SK-N-SH treated with all-trans-retinoic acid at 6 μM for 48 hours (cell line): ENCODE measurements at regions not wholly inside any gene's neighbourhood (a gene's known extent, or its start where the extent isn't known, plus 50 kb on each side); places are given as distances from the start of the nearest gene placed in this dataset.

ENCODE experiments used
- ATAC-seq: fragments of 200-7000 bp; cut with Tn5 transposase; 3 replicates; pipeline ENCODE4 v1.9.1; 2020; ENCODE audit warnings: mild to moderate bottlenecking, moderate library complexity
- ARNTL ChIP-seq: fragments of 450-650 bp; formaldehyde crosslinking; IDR thresholded peaks from 2 replicates; pipeline ENCODE4 v1.5.0; 2020; ENCODE audit warnings: low read depth, mild to moderate bottlenecking, moderate library complexity, borderline replicate concordance
- BACH2 ChIP-seq: fragments of 250-450 bp; sonication (Bioruptor Pico); IDR thresholded peaks from 2 replicates; pipeline ENCODE4 v1.9.0; 2021; ENCODE audit warnings: mild to moderate bottlenecking, borderline replicate concordance
- CSDC2 ChIP-seq: fragments of 250-450 bp; sonication (Bioruptor Pico); IDR thresholded peaks from 2 replicates; pipeline ENCODE4 v1.5.0; 2020; ENCODE audit warnings: mild to moderate bottlenecking, moderate library complexity
- ESRRG ChIP-seq: fragments of 250-450 bp; sonication (Bioruptor Pico); IDR thresholded peaks from 2 replicates; pipeline ENCODE4 v1.6.1; 2021; ENCODE audit warnings: mild to moderate bottlenecking
- GLIS3 ChIP-seq: fragments of 250-450 bp; sonication (Bioruptor Pico); IDR thresholded peaks from 2 replicates; pipeline ENCODE4 v1.5.0; 2020; ENCODE audit warnings: mild to moderate bottlenecking, moderate library complexity
- ISL1 ChIP-seq: fragments of 250-450 bp; sonication (Bioruptor Pico); IDR thresholded peaks from 2 replicates; pipeline ENCODE4 v2.1.2; 2022; ENCODE audit warnings: mild to moderate bottlenecking, moderate library complexity
- POU6F1 ChIP-seq: fragments of 250-450 bp; sonication (Bioruptor Pico); IDR thresholded peaks from 2 replicates; pipeline ENCODE4 v1.8.0; 2021; ENCODE audit warnings: low read depth, mild to moderate bottlenecking, moderate library complexity, borderline replicate concordance
- PPARA ChIP-seq: fragments of 250-450 bp; sonication (Bioruptor Pico); IDR thresholded peaks from 2 replicates; pipeline ENCODE4 v1.5.0; 2020; ENCODE audit warnings: mild to moderate bottlenecking, borderline replicate concordance
- RARB ChIP-seq: fragments of 250-450 bp; sonication (Bioruptor Pico); IDR thresholded peaks from 2 replicates; pipeline ENCODE4 v1.8.0; 2021; ENCODE audit warnings: mild to moderate bottlenecking, moderate library complexity
- SNAI2 ChIP-seq: fragments of 250-450 bp; sonication (Bioruptor Pico); IDR thresholded peaks from 2 replicates; pipeline ENCODE4 v1.5.0; 2020; ENCODE audit warnings: mild to moderate bottlenecking, moderate library complexity
- TCF4 ChIP-seq: fragments of 250-450 bp; sonication (Bioruptor Pico); IDR thresholded peaks from 2 replicates; pipeline ENCODE4 v1.8.0; 2021; ENCODE audit warnings: mild to moderate bottlenecking, moderate library complexity, borderline replicate concordance
- TOX ChIP-seq: fragments of 250-450 bp; sonication (Bioruptor Pico); IDR thresholded peaks from 2 replicates; pipeline ENCODE4 v1.8.0; 2021; ENCODE audit warnings: mild to moderate bottlenecking, moderate library complexity, borderline replicate concordance
- ZC3H10 ChIP-seq: fragments of 250-450 bp; sonication (Bioruptor Pico); IDR thresholded peaks from 2 replicates; pipeline ENCODE4 v1.5.1; 2021; ENCODE audit warnings: mild to moderate bottlenecking, moderate library complexity
- ZFP3 ChIP-seq: fragments of 250-450 bp; sonication (Bioruptor Pico); IDR thresholded peaks from 2 replicates; pipeline ENCODE4 v1.5.0; 2020; ENCODE audit warnings: mild to moderate bottlenecking, moderate library complexity
- ZFP30 ChIP-seq: fragments of 450-650 bp; formaldehyde crosslinking; IDR thresholded peaks from 2 replicates; pipeline ENCODE4 v1.5.0; 2022; ENCODE audit warnings: mild to moderate bottlenecking, moderate library complexity
- ZNF565 ChIP-seq: fragments of 450-650 bp; formaldehyde crosslinking; conservative IDR thresholded peaks from 2 replicates; pipeline ENCODE4 v1.5.0; 2020; ENCODE audit warnings: low read depth, mild to moderate bottlenecking, moderate library complexity
- ZNF70 ChIP-seq: fragments of 450-650 bp; formaldehyde crosslinking; IDR thresholded peaks from 2 replicates; pipeline ENCODE4 v1.5.0; 2020; ENCODE audit warnings: mild to moderate bottlenecking, moderate library complexity
- ZNF8 ChIP-seq: fragments of 450-650 bp; formaldehyde crosslinking; IDR thresholded peaks from 2 replicates; pipeline ENCODE4 v1.5.0; 2020; ENCODE audit warnings: mild to moderate bottlenecking, moderate library complexity
- TF ChIP-seq, protein P1 (sequence below): fragments of 250-450 bp; sonication (Bioruptor Pico); IDR thresholded peaks from 2 replicates; pipeline ENCODE4 v1.5.1; 2021; ENCODE audit warnings: mild to moderate bottlenecking, moderate library complexity
- TF ChIP-seq, protein P2 (sequence below): fragments of 250-450 bp; sonication (Bioruptor Pico); IDR thresholded peaks from 2 replicates; pipeline ENCODE4 v1.5.1; 2020; ENCODE audit warnings: low read depth, mild to moderate bottlenecking, moderate library complexity
- TF ChIP-seq, protein P3 (sequence below): fragments of 250-450 bp; sonication (Bioruptor Pico); IDR thresholded peaks from 2 replicates; pipeline ENCODE4 v1.5.0; 2020; ENCODE audit warnings: mild to moderate bottlenecking, moderate library complexity
- TF ChIP-seq, protein P4 (sequence below): fragments of 250-450 bp; sonication (Bioruptor Pico); IDR thresholded peaks from 2 replicates; pipeline ENCODE4 v1.8.0; 2020; ENCODE audit warnings: mild to moderate bottlenecking, moderate library complexity, borderline replicate concordance

DNA sequence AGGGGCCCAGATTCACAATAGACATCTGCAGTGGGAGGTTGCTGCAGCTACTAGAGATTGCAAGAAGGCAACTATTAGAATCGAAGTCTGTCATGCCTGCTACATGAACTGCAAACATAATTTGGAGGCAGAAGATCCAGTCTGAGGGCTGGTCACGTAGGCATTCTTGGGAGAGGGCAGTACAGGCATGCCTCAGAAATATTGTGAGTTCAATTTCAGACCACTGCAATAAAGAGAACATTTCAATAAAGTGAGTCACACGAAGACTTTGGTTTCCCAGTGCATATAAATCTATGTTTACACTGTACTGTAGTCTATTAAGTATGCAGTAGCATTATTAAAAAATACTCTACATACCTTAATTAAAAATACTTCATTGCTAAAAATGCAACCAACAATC lies 585.8 kb upstream of the FAT1 start:
- no peak for ATAC-seq
- TF ChIP-seq SNAI2 (CRISPR knock-in tag): no peak
- TF ChIP-seq RARB (CRISPR knock-in tag): no peak
- TF ChIP-seq CSDC2 (CRISPR knock-in tag): no peak
- no peak for TF ChIP-seq ZNF8 (CRISPR knock-in tag)
- TF ChIP-seq, protein P1, sequence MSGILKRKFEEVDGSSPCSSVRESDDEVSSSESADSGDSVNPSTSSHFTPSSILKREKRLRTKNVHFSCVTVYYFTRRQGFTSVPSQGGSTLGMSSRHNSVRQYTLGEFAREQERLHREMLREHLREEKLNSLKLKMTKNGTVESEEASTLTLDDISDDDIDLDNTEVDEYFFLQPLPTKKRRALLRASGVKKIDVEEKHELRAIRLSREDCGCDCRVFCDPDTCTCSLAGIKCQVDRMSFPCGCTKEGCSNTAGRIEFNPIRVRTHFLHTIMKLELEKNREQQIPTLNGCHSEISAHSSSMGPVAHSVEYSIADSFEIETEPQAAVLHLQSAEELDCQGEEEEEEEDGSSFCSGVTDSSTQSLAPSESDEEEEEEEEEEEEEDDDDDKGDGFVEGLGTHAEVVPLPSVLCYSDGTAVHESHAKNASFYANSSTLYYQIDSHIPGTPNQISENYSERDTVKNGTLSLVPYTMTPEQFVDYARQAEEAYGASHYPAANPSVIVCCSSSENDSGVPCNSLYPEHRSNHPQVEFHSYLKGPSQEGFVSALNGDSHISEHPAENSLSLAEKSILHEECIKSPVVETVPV: no peak
- TF ChIP-seq ZNF565 (CRISPR knock-in tag): no peak
- no peak for TF ChIP-seq GLIS3 (CRISPR knock-in tag)
- TF ChIP-seq ARNTL: no peak

- no peak for ATAC-seq
- TF ChIP-seq PPARA (CRISPR knock-in tag): no peak
- no peak for TF ChIP-seq TOX (CRISPR knock-in tag)
- no peak for TF ChIP-seq ZFP3 (CRISPR knock-in tag)
- TF ChIP-seq, protein P2, sequence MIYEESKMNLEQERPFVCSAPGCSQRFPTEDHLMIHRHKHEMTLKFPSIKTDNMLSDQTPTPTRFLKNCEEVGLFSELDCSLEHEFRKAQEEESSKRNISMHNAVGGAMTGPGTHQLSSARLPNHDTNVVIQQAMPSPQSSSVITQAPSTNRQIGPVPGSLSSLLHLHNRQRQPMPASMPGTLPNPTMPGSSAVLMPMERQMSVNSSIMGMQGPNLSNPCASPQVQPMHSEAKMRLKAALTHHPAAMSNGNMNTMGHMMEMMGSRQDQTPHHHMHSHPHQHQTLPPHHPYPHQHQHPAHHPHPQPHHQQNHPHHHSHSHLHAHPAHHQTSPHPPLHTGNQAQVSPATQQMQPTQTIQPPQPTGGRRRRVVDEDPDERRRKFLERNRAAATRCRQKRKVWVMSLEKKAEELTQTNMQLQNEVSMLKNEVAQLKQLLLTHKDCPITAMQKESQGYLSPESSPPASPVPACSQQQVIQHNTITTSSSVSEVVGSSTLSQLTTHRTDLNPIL (CRISPR knock-in tag): no peak
- no peak for TF ChIP-seq ESRRG (CRISPR knock-in tag)
- TF ChIP-seq CSDC2 (CRISPR knock-in tag): no peak
- TF ChIP-seq GLIS3 (CRISPR knock-in tag): no peak
- no peak for TF ChIP-seq SNAI2 (CRISPR knock-in tag)
- TF ChIP-seq TCF4: no peak
- TF ChIP-seq, protein P3, sequence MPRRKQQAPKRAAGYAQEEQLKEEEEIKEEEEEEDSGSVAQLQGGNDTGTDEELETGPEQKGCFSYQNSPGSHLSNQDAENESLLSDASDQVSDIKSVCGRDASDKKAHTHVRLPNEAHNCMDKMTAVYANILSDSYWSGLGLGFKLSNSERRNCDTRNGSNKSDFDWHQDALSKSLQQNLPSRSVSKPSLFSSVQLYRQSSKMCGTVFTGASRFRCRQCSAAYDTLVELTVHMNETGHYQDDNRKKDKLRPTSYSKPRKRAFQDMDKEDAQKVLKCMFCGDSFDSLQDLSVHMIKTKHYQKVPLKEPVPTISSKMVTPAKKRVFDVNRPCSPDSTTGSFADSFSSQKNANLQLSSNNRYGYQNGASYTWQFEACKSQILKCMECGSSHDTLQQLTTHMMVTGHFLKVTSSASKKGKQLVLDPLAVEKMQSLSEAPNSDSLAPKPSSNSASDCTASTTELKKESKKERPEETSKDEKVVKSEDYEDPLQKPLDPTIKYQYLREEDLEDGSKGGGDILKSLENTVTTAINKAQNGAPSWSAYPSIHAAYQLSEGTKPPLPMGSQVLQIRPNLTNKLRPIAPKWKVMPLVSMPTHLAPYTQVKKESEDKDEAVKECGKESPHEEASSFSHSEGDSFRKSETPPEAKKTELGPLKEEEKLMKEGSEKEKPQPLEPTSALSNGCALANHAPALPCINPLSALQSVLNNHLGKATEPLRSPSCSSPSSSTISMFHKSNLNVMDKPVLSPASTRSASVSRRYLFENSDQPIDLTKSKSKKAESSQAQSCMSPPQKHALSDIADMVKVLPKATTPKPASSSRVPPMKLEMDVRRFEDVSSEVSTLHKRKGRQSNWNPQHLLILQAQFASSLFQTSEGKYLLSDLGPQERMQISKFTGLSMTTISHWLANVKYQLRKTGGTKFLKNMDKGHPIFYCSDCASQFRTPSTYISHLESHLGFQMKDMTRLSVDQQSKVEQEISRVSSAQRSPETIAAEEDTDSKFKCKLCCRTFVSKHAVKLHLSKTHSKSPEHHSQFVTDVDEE (CRISPR knock-in tag): no peak
- TF ChIP-seq, protein P4, sequence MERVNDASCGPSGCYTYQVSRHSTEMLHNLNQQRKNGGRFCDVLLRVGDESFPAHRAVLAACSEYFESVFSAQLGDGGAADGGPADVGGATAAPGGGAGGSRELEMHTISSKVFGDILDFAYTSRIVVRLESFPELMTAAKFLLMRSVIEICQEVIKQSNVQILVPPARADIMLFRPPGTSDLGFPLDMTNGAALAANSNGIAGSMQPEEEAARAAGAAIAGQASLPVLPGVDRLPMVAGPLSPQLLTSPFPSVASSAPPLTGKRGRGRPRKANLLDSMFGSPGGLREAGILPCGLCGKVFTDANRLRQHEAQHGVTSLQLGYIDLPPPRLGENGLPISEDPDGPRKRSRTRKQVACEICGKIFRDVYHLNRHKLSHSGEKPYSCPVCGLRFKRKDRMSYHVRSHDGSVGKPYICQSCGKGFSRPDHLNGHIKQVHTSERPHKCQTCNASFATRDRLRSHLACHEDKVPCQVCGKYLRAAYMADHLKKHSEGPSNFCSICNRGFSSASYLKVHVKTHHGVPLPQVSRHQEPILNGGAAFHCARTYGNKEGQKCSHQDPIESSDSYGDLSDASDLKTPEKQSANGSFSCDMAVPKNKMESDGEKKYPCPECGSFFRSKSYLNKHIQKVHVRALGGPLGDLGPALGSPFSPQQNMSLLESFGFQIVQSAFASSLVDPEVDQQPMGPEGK: no peak
- no peak for TF ChIP-seq ZNF565 (CRISPR knock-in tag)
- TF ChIP-seq ZFP30: no peak
- no peak for TF ChIP-seq ZC3H10 (CRISPR knock-in tag)
- TF ChIP-seq ZNF8 (CRISPR knock-in tag): no peak
- no peak for TF ChIP-seq ARNTL
- no peak for TF ChIP-seq ISL1 (CRISPR knock-in tag)
Measured at GRCh38 chr4:187312299-187312698, 588.6 kb upstream of the FAT1 start.

DNA sequence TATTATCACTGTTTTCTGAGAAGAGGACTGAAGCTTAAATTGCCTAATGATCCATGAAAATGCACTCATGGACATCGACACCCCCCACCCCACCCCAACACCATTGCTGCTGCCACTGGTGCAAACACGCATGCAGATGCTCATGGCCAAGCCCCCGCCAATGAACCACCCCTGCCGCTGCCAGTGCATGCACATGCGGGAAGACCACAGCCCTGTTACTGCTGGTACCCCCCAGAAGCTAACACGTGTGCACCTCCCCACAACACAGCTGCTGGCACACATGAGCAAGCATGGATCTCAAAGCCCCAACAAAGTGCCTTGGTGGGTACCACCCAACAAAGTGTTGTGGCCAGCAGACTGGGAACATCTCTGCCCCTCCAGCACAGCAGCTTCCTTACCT lies 594.1 kb upstream of the FAT1 start:
- no peak for ATAC-seq
- TF ChIP-seq CSDC2 (CRISPR knock-in tag): no peak
- TF ChIP-seq, protein P3 (CRISPR knock-in tag): no peak
- TF ChIP-seq ZFP30: no peak
- no peak for TF ChIP-seq PPARA (CRISPR knock-in tag)
- TF ChIP-seq POU6F1 (CRISPR knock-in tag): no peak
- no peak for TF ChIP-seq TCF4
- TF ChIP-seq ZNF70: no peak
- no peak for TF ChIP-seq BACH2
- TF ChIP-seq ISL1 (CRISPR knock-in tag): no peak
- no peak for TF ChIP-seq GLIS3 (CRISPR knock-in tag)
- TF ChIP-seq ESRRG (CRISPR knock-in tag): no peak
- TF ChIP-seq, protein P4: no peak
